SU-DHL-6 (cell line): ENCODE measurements at regions not wholly inside any gene's neighbourhood (a gene's known extent, or its start where the extent isn't known, plus 50 kb on each side); places are given as distances from the start of the nearest gene placed in this dataset.

Experiments used
- EZH2phosphoT487 ChIP-seq: fragments of 200-600 bp; sonication (generic), shearing (Covaris generic); conservative IDR thresholded peaks from 2 replicates; pipeline ENCODE4 v1.6.1; 2018; ENCODE audit warnings: mild to moderate bottlenecking, antibody characterized with exemption, low read length, moderate library complexity, mixed read lengths
- TF ChIP-seq, protein P1 (sequence below): fragments of 200-600 bp; sonication (generic); IDR thresholded peaks from one replicate; pipeline ENCODE4 v1.5.1; 2017; ENCODE audit warnings: antibody characterized with exemption, mild to moderate bottlenecking, low read length, moderate library complexity; ENCODE audit not compliant: insufficient read depth, poor library complexity, severe bottlenecking

DNA sequence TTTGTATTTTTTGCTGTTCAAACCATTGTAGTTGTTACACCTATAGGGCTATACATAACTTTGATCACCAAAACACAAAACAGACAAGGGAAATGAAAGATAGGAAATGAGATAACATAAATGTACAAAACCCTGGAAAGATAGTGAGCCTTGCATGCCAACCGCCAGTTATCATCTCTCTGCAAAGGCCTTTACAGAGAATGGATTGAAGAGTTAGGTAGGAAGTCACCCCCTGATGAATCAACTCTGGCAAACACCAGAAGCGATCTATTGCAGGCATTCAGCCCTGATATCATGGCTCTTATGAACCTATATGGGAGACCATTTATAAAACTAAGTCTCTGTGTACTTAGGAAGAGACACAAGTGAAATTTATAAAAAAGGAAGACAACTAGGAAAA is 588.0 kb downstream of the TUSC7 start:
- TF ChIP-seq, protein P1, sequence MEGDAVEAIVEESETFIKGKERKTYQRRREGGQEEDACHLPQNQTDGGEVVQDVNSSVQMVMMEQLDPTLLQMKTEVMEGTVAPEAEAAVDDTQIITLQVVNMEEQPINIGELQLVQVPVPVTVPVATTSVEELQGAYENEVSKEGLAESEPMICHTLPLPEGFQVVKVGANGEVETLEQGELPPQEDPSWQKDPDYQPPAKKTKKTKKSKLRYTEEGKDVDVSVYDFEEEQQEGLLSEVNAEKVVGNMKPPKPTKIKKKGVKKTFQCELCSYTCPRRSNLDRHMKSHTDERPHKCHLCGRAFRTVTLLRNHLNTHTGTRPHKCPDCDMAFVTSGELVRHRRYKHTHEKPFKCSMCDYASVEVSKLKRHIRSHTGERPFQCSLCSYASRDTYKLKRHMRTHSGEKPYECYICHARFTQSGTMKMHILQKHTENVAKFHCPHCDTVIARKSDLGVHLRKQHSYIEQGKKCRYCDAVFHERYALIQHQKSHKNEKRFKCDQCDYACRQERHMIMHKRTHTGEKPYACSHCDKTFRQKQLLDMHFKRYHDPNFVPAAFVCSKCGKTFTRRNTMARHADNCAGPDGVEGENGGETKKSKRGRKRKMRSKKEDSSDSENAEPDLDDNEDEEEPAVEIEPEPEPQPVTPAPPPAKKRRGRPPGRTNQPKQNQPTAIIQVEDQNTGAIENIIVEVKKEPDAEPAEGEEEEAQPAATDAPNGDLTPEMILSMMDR = no peak
- TF ChIP-seq EZH2phosphoT487 = no peak
